HT1080 (cell line): ENCODE measurements at regions not wholly inside any gene's neighbourhood (a gene's known extent, or its start where the extent isn't known, plus 50 kb on each side); places are given as distances from the start of the nearest gene placed in this dataset.
"Not testable (repeated sequence)": the region's sequence is repeated elsewhere in the genome, so short reads cannot be mapped to it uniquely, and the experiment has no call there.

ENCODE experiments used
- DNase-seq: peaks from one replicate; pipeline ENCODE4 v3.0.0-alpha.2; 2015; ENCODE audit warnings: low read depth

- DNase-seq: no peak
Measured at GRCh38 chr12:17695495-17695894, 394.5 kb downstream of the RERGL start.

DNA sequence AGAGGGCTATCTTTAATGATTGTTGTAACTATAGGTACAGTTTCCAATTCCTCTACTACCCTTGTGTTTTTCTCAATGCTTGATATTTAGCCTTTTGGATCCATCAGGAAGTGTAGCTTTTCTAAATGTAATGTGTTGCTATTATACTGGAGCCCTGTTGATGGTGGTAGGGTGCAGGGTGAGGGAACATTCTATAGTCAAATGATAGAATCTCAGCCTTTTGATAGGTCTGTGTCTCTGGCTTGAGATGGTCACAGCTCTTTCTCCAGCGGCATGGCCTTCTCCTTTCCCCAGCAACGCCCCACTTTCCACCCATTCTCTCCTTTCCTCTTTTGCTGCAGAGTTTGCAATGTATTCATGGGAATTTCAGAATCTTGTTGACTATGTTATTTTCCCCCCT lies 398.6 kb downstream of the RERGL start:
- peak; percentile 1 for DNase-seq

DNA sequence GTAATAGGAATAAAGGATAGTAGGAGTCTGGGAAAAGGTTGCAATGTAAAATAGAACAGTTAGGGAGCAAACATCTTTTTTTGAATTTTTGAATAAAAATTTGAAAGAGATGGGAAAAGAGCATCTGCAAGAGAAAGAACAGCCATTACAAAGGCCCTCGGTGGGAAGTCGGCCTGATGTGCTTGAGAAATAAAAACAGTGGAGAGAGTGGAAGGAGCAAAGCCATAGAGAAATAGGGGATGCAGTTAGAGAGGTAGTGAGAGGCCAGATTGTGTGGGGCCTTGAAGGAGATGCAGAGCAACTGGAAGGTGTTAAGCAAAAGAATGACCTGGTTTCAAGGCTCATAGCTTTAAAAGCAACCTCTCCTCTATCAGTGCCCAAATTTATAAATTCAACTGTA lies 409.8 kb downstream of the RERGL start:
- DNase-seq: no peak

- DNase-seq: no peak
Measured at GRCh38 chr12:17666641-17667324, 423.2 kb downstream of the RERGL start.

DNA sequence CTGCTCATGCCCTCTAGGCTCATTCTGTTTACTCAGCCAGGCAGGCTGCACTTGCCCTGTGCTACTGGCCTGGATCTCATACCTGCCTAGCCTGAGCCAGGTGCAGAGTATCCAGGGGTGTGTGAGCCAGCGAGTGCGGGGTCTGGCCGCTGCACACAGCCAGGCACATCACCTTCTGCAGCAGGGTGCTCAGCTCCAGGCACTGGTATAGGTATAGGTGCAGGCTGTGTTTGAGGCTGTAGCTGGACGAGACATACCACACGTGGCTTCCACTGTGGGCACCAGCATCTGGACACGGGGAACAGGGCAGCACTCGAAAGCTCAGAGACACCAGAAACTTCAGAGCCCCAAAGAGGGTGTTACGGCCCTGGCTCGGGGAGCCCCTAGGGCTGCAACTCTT lies 424.2 kb downstream of the RERGL start:
- DNase-seq: no peak

GRCh38 chr12:17661250-17661649 lies 428.7 kb downstream of the RERGL start:
- DNase-seq: peak; percentile 3

- no peak for DNase-seq
Measured at GRCh38 chr12:17652436-17652835, 437.6 kb downstream of the RERGL start.

- DNase-seq: no peak
Measured at GRCh38 chr12:17642340-17642650, 447.7 kb downstream of the RERGL start.

DNA sequence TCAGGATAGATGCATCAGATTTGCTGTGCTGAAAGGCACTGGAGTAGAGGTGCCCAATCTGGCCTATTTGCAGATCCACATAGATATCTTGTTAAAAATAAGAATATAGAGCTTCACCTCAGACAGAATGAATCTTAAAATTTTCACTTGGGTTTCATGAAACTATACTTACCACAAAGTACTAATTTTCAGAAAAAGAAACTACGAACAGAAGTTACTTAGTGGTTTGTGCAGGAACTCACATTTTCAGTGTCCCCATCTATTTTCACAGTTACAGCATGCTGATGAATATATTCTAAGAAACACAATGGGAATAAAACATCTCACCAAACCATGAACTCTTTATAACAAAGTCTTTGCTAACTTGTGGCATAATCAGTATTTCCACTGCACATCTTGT lies 449.4 kb downstream of the RERGL start:
- DNase-seq: no peak

GRCh38 chr12:17618831-17619230 lies 471.2 kb downstream of the RERGL start:
- DNase-seq: no peak

GRCh38 chr12:17609701-17610100 lies 480.3 kb downstream of the RERGL start:
- no peak for DNase-seq

GRCh38 chr12:17609153-17609552 lies 480.8 kb downstream of the RERGL start:
- DNase-seq: peak; percentile 42

DNA sequence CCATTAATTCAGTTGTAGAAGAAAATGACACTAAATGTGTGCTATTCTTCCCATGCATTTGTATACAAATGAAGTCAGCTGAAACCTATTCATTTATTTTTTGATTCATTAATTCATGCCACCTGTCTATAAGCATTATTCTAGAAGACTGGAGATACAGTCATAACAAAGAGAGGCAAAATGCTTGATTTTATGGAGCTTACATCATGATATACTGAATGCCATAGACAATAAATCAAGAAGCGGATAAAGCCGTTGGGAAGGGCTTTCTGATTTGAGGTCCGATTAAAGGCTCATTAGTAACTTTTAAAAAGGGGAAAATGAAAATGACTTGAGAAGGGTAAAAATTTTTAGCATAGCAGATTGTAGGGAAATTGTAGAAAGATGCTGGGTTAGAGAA lies 494.9 kb downstream of the RERGL start:
- DNase-seq: no peak

DNA sequence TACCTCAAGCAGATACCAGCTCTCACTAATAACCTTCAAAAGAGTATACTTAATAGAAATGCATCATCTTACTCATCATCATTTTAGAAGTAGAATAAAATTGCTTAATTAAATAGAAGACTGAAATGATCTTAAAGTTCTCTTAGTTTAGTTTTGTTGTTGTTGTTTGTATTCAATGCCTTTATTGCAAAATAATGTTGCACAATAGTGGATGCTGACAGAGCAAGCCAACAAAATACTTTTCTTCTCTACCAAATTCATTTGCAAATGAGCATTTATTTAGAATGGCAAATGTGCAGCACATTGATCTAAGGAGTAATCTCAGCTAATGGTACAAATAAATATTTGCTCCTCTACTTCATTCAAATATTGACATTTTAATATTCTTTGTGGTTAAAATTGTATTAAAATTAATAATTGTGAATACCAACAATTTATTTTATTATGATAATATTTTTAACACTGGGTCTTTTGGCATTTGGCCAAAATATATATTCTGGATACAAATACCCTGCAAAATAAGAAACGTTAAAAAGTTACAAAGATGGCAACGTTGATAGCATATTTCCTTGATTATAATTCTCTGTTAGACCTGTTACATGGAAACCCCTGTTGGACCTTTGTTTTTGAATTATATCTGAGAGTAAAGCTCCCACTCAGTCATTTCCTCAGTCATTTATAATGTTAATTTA lies 496.1 kb downstream of the RERGL start:
- no peak for DNase-seq

GRCh38 chr12:17592472-17592871 lies 497.5 kb downstream of the RERGL start:
- peak; percentile 11 for DNase-seq

DNA sequence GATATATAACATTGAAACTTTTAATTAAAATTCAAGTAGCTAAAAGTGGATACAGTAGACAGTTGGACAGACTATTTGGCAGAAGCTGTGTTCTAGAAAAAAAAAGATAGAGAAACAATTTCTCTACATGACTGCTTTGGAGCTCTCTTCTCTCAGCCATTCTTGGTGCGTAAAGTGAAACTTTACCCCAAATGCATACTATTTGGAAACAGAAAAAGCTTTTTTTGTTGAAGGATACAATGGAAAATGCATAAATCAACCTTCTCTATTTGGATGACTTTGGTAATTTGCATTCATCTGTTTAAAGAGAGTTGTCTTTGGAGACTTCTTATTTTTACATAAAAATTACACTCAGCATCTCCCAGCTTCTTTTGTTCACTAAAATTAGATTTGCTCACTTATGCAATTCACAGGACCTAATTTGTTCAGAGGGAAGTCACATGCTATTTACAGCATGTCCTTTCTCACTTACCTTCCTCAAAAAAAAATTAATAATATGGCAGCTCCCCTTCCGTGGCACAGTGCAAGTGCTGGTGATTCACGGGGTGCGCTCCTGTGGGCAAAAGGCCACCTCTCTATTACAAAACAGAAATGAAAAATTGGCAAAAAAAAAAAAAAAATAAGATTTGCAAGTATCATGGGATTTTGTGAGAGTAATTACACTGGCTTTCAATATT lies 498.9 kb downstream of the RERGL start:
- DNase-seq: no peak

GRCh38 chr12:17588968-17589367 lies 501.0 kb downstream of the RERGL start:
- peak; percentile 22 for DNase-seq

DNA sequence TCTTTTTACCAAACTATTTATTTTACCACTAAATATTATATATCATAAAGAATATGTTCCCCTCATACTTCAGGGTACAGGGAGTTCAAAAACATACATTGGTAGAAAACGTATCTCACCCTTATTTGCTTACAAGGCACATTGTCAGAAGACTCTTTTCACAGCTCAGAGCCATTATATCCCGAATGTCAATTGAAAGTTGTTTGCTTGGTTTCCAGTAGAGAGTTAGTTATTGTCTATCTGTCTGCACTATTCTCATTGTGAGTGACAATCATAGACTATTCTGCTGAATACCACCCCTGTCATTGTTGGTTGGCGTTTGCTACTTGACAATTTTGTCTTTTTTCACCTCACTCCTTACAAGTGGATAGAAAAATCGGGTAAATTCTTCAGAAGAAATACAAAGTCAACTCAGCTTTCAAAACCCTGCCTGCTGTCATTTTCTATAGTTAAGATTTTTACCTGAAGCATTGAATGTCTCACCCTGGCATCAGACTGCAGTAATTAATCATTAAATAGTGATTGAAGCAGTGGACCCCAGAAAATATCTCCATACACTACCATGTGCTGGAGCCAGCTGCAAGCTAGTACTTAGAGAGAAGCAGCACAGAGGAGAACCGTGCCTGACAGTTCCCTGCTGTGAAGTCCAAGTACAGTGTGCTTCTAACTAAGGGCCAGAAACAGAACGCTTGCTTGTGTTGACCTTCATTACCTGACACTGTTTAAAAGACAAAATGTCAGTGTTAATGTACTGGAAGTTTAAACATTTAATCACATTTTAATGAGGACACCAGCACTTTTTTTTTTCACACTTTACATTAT lies 510.6 kb downstream of the RERGL start:
- no peak for DNase-seq

DNA sequence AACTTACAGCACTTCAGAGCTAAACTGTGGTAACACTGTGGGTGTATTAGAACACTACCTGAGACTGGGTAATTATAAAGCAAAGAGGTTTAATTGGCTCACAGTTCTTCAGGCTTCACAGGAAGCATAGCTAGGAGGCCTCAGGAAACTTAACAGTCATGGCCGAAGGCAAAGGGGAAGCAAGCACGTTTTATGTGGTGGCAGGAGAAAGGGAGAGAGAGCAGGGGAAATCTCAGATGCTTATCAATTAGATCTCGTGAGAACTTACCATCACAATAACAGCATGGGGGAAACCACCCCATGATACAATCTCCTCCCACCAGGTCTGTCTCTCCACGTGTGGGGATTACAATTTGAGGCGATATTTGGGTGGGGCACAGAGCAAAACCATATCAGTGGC lies 512.6 kb downstream of the RERGL start:
- DNase-seq: no peak

- DNase-seq: no peak
Measured at GRCh38 chr12:17572250-17572649, 517.7 kb downstream of the RERGL start.

DNA sequence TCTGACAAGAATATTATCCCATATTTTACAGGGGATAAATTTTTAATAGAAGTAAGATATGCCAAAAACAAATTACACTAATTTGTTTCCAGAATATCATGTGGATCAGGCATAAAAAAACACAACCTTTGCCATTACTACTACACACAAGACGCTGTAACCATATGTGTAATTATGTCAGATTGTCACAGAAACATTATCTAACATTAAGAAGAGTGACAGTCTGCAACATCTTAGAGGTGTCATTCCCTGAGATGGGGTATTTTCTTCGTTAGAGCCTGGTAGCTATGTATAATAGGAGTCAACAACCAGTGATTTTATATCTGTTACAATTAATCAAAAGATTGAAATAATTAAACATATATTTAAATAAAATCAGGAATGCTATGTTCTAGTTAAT lies 518.9 kb downstream of the RERGL start:
- no peak for DNase-seq

DNA sequence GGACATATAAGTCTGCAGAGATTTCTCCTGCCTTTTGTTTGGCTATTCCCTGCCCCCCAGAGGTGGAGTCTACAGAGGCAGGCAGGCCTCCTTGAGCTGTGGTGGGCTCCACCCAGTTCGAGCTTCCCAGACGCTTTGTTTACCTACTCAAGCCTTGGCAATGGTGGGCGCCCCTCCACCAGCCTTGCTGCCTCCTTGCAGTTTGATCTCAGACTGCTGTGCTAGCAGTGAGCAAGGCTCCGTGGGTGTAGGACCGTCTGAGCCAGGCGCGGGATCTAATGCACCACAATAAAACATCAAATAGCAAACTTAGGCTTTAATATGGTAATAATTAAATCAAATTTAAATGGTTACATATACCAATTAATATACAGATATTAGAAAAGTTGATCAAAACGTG lies 525.4 kb downstream of the RERGL start:
- DNase-seq: not testable (repeated sequence)
